ENCODE measurements at regions not wholly inside any gene's neighbourhood (a gene's known extent, or its start where the extent isn't known, plus 50 kb on each side); places are given as distances from the start of the nearest gene placed in this dataset.
A peak's percentile ranks its signal among the peaks of the same experiment; 100 is the strongest.

DNA sequence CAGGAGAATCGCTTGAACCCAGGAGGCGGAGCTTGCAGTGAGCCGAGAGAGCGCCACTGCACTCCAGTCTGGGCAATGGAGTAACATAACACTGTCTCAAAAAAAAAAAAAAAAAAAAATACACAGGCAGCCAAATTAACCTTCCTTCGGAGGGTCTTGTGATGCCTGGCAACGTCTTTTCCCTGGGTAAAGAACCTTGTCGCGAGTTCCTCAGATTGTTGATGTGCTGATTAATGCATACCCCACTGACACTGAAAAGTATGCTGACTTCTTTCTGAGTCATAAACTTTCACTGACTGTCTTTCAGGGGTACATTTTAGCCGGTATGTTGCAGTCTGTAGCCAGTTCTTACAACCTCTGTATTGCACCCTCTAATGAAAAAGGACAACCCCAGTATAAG lies 95.1 kb upstream of the SOD1 start:
- no peak for DNase-seq

GRCh38 chr21:31560479-31560878 lies 99.0 kb upstream of the SOD1 start:
- DNase-seq, result no peak

- DNase-seq, result peak; percentile 90 to 95
These were observed 99.9 kb upstream of the SOD1 start for GRCh38 chr21:31559368-31560119.

GRCh38 chr21:31558962-31559367 lies 100.5 kb upstream of the SOD1 start:
- DNase-seq, result peak; percentile 89 to 90

DNA sequence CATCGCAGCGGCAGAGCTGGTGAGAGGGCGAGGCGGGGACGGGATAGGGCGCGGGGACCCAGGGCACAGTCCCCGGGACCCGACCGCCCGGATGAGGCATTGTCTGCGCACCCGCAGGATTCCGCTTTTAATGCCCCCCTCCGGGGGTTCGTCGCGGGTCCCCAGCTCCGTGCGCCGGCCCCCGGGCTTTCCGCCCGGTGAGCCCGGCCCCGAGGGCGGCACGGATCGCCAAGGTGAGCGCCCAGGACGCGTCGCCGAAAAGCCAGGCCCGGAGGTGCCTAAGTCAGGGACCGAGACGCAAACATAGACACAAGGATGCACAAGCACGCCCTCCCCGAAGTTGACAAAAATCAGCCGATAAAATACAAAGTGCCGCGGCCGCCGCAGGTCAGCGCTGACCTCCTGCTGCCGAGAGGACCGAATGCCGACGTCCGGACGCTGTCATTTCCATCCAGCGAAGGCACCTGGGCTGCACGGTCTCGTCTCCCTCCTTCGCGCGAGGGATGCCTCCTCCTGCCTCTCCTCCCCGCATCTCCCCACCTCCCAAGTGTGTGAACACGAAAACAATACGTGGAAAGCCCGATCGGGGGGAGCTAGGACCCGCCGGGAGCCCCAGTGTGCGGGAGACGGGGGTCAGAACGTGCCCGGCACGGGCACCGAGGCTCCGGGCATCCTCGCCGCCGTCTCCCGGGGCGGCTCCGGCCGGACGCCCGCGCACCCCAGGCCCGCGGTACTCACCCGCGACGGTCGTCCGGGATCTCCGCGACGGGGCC lies 101.1 kb upstream of the SOD1 start:
- peak; percentile 37 for DNase-seq

GRCh38 chr21:31557421-31558188 lies 101.9 kb upstream of the SOD1 start:
- DNase-seq, result peak; percentile 11 to 28

DNA sequence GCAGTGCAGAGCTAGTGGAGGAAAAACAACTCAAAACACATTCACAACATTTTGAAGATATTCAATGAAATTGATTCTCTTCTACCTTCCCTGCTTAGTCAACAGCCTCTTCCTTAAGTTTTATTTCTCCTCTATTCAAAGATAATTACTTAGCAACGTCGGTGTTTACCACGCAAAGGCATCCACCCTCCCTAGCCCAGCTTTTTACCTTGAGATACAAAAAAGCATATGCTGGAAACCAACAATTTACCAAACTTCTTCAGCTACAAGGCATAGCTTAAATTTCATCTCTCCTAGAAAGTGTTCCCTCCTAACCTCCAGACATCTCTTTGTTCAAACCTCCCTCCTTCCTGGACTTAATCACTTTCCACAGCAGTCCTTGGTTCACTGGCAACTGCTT lies 102.8 kb upstream of the SOD1 start:
- no peak for DNase-seq

DNA sequence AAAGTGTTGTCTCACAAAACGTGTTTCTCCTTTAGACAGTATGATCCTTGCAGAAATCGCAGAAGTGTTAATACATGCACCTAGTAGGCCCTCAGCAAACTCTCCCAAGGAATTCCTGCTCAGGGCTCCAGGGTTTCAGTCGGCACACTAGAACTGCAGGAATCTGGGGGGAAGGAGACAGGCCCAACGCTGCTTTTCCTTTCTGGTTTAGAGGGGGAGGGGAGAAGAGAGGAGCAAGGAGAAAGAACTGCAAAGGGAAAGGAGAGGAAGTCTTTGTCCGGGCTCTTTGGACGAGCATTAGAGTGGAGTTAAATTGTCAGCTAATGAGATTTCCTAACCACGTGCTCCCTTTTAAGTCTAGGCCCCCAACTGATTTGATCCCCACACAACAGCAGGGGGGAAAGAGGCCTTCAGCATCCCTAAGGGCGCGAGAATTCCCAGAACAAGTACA lies 103.7 kb upstream of the SOD1 start:
- DNase-seq, result no peak

DNA sequence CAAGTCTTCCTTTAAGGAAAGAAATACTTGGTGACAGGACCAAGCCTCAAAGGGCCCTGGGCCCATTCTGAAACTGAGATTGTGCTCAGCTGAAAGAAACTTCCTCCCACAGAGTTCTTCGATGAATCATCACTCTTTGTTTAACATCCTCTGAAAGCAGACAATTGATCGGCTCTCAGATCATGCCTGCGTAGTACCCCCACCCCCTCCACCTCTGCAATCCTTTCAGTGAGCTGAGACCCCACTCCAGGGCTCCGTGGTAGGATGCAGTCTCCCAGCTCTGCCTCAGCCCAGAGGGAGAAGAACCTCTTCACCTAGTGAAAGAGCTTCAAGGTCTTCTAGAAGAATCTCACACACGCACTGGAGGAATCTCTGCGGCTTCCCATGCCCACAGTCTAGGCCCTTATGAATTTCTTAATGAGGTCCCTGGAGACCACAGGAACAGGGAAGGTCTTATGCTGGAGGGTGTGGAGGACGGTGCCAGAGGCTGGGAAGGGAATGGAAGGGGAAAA lies 104.9 kb upstream of the SOD1 start:
- DNase-seq, result peak; percentile 40 to 42

DNA sequence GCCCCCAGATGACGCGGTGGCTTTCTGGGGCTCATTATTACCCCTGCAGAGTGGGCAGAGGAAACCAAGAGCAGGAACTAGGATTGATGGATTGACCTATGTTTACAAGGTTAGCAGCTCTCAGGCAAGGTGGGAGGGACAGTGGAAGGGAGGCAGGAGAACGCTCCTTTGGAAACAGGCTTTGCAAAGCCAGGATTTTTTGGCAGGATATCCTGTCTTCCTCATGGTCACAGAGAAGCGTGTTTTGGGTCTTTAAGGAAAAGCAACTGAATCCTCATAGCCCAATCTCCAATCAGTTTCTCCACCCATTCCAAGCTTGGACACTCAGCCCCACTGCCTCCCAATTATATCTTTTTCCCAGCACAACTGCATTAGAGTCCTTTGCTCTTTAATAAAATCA lies 105.6 kb upstream of the SOD1 start:
- no peak for DNase-seq

DNA sequence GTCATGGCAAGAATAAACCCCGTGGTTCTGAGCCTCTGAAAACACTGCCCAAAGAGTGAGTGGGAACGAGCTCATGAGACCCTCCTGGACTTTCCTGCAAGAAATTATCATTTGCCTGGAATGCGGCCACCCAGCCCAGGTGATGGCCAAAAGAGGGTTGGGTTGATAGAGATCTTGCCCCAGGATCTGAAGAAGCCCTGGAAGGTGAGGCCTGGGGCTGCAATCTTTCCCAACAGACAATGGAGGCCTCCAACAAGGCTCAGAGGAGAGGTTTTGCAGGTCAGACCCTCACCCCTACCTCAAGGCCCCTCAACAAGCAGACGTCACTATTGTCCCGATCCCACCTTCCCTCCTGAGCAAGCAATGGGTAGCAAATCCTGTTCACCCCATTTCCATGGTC lies 106.0 kb upstream of the SOD1 start:
- DNase-seq, result no peak

DNA sequence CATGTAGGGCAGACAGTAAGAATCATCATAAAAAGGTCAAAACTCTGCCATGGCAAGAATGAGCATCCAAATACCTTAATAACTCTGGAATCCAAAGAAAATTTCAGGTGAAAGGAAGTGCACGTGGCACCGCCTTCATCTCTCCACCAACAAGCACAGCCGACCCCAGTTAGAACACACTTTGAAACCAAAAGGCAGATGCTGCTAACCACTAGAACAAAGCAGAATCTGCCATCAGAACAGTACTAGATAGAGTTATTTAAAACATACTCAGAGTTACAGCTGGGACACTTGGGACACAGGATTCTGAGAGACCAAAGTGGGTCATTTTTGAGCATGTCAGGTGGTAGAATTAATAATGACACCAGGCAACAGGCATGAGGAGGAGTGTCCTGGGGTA lies 106.7 kb upstream of the SOD1 start:
- DNase-seq, result no peak

GRCh38 chr21:31550070-31550469 lies 109.4 kb upstream of the SOD1 start:
- DNase-seq, result no peak

DNA sequence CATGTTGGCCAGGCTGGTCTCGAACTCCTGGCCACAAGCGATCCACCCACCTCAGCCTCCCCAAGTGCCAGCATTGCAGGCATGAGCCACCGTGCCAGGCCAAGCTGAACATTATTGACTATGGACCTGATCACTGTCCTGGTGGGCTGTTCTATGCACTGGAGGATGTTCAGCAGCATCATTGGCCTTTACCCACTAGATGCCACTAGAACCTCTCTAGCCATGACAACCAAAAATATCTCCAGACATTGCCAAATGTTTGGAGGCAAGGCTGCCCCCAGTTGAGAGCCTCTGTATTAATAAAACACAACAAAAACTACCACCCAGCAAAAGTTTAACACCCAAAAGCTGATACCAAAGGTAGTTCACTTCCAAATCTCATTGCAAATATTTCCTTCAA lies 110.8 kb upstream of the SOD1 start:
- DNase-seq, result no peak

- no peak for DNase-seq
These were observed 112.9 kb upstream of the SOD1 start for GRCh38 chr21:31546443-31547170.

DNA sequence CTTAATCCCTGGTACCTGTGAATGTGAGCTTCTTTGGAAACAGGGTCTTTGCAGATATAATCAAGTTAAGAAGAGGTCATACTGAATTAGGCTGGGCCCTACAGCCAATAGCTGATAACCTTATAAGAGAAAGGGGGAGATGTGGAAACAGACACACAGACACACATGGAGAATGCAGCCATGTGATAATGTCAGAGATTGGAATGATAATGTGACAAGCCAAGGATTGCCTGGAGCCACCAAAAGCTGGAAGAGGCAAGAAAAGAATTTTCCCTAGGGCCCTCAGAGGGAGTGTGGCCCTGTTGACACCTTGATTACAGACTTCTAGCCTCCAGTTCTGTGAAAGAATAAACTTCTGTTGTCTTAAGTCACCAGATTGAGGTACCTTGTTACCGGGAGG lies 114.5 kb upstream of the SOD1 start:
- no peak for DNase-seq

DNA sequence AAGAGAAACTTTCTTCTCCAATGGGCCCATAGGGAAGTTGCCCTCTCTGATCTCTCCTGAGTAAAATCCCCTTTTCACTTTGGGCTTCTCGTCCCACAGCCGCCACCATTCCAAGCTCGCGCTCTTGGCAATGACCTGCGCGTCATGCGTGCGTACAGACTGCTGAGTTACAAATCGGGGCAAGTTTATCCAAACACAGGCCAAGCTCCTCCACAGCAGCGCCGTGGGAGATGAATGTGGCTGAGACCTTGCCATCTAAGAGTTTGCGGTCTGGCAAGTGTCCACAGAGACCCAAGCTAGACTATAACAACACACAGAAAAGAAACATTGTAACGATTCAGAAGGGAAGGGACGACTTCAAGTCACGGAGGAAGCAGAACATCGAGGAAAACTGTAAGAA lies 116.3 kb upstream of the SOD1 start:
- DNase-seq, result no peak

DNA sequence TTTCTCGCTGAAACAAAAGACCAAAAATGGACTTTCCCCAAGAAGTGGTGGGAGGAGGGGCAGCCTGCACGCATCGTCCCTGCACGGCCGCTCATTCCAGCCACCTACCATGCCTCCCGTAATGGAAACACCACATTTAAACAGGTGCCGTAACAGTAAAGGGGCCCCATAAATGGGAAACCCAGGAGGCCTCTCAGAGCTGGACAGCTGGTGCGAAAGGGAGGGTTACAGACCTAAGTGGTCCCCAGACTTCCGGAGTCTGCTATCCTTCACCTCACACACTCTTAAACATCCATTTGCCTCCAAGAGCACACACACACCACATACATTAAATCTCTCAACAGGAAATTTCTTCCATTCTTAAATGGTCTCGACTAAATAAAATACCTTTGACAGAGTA lies 120.7 kb upstream of the SOD1 start:
- DNase-seq, result no peak

DNA sequence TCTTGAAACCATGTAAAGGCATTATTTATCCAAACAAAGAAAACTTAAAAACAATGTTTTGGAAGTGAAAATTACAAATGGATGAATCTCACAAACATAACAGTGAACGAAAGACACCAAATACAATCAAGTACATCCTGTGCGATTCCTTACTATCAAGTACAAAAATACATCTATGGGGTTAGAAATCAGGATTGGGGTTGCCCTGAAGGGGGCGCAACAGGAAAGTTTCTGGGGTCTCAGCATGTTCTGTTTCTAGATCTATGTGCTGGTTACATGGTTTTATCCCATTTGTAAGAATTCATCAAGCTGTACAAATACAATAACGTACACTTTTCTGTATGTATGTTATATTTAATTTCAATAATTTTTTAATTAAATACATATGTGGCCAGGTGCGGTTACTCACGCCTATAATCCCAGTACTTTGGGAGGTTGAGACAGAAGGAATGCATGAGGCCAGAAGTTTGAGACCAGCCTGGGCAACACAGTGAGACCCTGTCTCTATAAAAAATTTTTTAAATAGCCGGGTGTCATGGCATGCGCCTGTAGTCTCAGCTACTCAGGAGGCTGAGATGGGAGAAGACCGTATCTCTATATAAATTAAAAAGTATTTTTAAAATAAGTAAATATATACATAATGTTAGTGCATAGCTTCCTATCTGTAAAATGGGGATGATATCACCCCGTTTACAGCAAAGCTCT lies 121.5 kb upstream of the SOD1 start:
- no peak for DNase-seq

DNA sequence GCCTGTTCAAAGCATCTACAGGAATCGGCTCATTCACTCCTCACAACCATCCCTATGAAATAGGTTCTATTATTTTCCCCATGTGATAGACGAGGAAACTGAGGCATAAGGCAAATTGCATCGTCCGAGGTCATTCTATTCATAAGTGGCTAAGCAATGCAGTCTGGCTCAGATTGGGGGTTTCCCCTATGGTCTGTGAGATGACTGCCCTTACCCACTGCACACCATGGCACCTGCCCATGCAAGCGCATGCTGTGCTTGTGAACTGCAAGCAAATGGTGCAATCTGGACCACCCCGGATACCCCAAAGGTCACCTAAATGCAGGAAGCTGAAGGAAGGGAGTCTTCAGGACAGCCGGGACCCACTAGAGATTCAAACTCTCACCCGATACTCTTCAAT lies 123.4 kb upstream of the SOD1 start:
- no peak for DNase-seq

DNA sequence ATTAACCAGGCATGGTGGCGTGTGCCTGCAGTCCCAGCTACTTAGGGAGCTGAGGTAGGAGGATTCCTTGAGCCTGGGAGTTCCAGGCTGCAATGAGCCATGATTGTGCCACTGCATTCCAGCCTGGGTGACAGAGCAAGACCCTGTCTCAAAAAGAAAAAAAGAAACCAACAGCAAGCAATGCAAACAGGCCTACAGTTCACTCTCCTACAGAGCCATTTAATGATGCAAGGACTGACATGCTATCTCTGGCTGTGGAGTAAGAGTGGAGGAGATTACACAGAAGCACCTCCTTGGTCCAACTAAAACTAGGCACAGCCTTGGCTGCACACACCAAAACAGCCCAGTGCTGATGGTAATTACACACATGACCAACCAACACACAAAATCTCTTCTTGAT lies 127.5 kb upstream of the SOD1 start:
- no peak for DNase-seq

All from activated CD4-positive, alpha-beta T cell treated with anti-CD3 and anti-CD28 coated beads for 4 hours (primary cell).